ENCODE measurements at regions not wholly inside any gene's neighbourhood (a gene's known extent, or its start where the extent isn't known, plus 50 kb on each side); places are given as distances from the start of the nearest gene placed in this dataset.

DNA sequence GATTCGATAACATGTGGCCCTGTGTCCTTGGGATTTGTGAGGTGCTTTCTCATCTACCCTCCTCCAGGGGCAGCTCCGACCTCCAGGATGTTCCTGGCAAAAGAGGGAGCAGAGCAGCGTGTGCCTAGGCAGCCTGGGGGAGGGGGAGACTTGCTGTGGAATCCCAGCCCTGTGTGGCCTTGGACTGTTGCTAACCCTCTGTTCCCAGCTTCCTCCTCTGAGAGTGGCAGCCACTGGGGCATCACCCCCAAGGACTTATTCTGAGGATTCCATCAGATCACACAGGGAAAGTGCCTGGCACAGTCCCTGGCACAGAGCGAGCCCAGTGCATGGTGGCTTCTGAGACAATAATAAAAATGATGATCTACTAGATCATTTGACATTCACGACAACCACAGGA is 265.1 kb upstream of the MVB12B start:
- Histone ChIP-seq H3K27me3 (no peaks in the 10 kb centered on the region), H3K4me3 (no peak overlapping the region), H3K27ac (no peak overlapping the region), H3K36me3 (no peaks in the 10 kb centered on the region), H3K4me1 (no peaks in the 10 kb centered on the region), H3K9me3 (no peaks in the 10 kb centered on the region)
- intact Hi-C loops (cut with DNase I) = no loop called here
- DNase-seq = no peak
- TF ChIP-seq, protein P1, sequence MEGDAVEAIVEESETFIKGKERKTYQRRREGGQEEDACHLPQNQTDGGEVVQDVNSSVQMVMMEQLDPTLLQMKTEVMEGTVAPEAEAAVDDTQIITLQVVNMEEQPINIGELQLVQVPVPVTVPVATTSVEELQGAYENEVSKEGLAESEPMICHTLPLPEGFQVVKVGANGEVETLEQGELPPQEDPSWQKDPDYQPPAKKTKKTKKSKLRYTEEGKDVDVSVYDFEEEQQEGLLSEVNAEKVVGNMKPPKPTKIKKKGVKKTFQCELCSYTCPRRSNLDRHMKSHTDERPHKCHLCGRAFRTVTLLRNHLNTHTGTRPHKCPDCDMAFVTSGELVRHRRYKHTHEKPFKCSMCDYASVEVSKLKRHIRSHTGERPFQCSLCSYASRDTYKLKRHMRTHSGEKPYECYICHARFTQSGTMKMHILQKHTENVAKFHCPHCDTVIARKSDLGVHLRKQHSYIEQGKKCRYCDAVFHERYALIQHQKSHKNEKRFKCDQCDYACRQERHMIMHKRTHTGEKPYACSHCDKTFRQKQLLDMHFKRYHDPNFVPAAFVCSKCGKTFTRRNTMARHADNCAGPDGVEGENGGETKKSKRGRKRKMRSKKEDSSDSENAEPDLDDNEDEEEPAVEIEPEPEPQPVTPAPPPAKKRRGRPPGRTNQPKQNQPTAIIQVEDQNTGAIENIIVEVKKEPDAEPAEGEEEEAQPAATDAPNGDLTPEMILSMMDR (IDR thresholded peaks at IDR 0.05) = no peak
- TF ChIP-seq POLR2A (IDR thresholded peaks at IDR 0.05) = no peak
- 56% methylated on average over 2 of the region's 5 CpGs for WGBS (ENCODE audit: insufficient coverage, low coverage, low lambda C conversion rate, missing lambda C conversion rate)
- ATAC-seq = no peak

DNA sequence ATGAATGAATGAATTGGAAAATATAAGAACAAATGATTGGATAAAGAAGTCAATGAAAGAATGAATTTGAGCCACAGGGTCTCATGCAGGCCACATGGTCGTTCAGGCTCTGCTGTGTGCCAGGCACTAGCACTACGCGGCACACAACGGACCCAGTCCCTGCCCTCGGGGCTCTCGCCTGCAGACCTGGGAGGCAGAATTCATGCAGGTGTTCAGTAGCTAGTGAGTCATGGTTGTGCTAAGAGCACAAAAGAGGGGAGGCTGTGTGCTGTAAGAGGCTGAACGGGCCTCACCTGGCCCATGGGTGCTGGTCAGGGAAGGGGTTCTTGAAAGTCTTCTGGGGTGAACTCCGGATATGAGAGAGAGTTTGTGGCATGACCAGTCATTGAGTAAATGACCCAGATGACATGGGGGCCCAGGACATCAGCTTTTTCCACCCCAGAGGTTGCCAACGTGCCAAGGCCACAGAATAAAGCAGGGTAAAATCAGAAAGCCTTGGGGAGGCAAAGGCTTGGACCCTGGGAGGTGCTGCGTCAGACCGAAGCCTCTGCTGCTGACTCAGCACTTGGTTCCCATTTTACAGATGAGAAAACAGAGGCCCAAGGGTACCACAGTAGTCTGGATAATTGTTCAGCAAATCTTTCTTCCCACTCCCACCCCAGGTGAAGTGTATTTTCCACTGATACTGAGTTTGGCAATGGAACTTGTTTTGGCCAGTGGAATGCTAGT is 264.3 kb upstream of the MVB12B start:
- DNase-seq (peak in 1 of 3 donors; percentile 30), ATAC-seq (no peak)
- no peaks in the 10 kb centered on the region for H3K4me1 ChIP-seq
- H3K4me3 ChIP-seq = no peak overlapping the region
- no peaks in the 10 kb centered on the region for H3K36me3 ChIP-seq
- intact Hi-C loops (cut with DNase I) = no loop called here
- WGBS (ENCODE audit: insufficient coverage, low coverage, low lambda C conversion rate, missing lambda C conversion rate) = 87% methylated on average over 7 of the region's 11 CpGs
- no peaks in the 10 kb centered on the region for H3K27me3 ChIP-seq
- H3K9me3 ChIP-seq = no peaks in the 10 kb centered on the region
- H3K27ac ChIP-seq = no peak overlapping the region
- TF ChIP-seq POLR2A (IDR thresholded peaks at IDR 0.05) = no peak
- TF ChIP-seq, protein P1 (IDR thresholded peaks at IDR 0.05) = no peak

DNA sequence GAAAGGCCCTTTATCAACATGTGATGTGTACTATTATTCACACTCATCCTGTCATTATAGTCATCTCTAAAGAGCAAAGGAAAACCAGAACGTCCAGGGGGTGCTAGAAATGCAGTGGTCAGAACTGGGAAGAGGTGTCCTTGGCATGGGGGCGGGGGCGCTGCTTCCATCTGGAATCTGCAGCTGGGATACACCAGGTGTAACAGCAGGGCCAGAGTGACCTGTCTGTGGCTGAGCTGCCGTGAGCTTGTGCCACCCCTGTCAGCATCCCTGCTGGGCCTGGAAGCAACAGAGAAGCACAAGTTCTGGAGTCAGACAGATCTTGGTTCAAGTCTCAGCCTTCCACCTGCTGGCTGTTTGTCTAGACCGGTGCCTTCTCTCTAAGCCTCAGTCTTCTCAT is 263.3 kb upstream of the MVB12B start:
- no peak for ATAC-seq
- DNase-seq = no peak
- 90% methylated on average over 2 of the region's 5 CpGs for WGBS (ENCODE audit: insufficient coverage, low coverage, low lambda C conversion rate, missing lambda C conversion rate)
- intact Hi-C loops (cut with DNase I) = no loop called here
- H3K4me1 ChIP-seq = no peaks in the 10 kb centered on the region
- H3K36me3 ChIP-seq = no peaks in the 10 kb centered on the region
- H3K27me3 ChIP-seq = no peaks in the 10 kb centered on the region
- H3K4me3 ChIP-seq = no peak overlapping the region
- no peaks in the 10 kb centered on the region for H3K9me3 ChIP-seq
- TF ChIP-seq, protein P1 (IDR thresholded peaks at IDR 0.05) = no peak
- TF ChIP-seq POLR2A (IDR thresholded peaks at IDR 0.05) = no peak
- no peak overlapping the region for H3K27ac ChIP-seq

DNA sequence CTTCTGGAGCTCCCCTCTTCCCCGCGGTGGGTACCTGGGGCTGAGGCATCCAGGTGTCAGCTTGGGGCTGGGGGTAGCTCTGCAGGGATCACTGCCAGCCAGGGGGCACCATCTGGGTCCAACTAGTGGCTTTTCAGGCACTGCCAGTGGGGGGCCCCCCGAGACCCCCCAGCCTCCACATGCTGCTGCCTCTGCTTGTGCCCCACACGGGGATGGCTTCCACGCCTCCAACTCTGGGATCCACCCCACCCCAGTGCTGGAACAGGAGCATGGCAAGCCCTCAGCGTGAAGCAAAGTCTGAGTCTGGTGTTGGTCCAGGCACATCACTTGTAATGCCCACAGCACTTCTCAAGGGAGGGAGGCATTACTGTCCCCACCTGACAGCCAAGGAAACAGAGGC is 260.5 kb upstream of the MVB12B start:
- Histone ChIP-seq H3K4me1 (no peaks in the 10 kb centered on the region), H3K27ac (no peak overlapping the region), H3K36me3 (no peaks in the 10 kb centered on the region), H3K27me3 (no peaks in the 10 kb centered on the region), H3K9me3 (no peaks in the 10 kb centered on the region), H3K4me3 (no peak overlapping the region)
- 47% methylated on average over 3 of the region's 6 CpGs for WGBS (ENCODE audit: insufficient coverage, low coverage, low lambda C conversion rate, missing lambda C conversion rate)
- TF ChIP-seq, protein P1 (IDR thresholded peaks at IDR 0.05) = no peak
- TF ChIP-seq POLR2A (IDR thresholded peaks at IDR 0.05) = no peak
- intact Hi-C loops (cut with DNase I) = no loop called here
- ATAC-seq (no peak), DNase-seq (no peak)

All from right lobe of liver (tissue), 6 donors.